HFF-Myc (cell line): ENCODE measurements at regions not wholly inside any gene's neighbourhood (a gene's known extent, or its start where the extent isn't known, plus 50 kb on each side); places are given as distances from the start of the nearest gene placed in this dataset.

Experiments used
- DNase-seq: peaks from one replicate; pipeline ENCODE4 v3.0.0-alpha.2; 2011; ENCODE audit warnings: low read depth; ENCODE audit errors: extremely low read depth
- H3K4me3 ChIP-seq: replicated peaks from 2 replicates; pipeline ENCODE4 v1.5.1; 2011; ENCODE audit warnings: low read depth, mild to moderate bottlenecking, control low read depth, low read length
- TF ChIP-seq, protein P1 (sequence below): IDR thresholded peaks from 2 replicates; pipeline ENCODE4 v1.5.1; 2012; ENCODE audit warnings: mild to moderate bottlenecking, low read depth, low read length, control low read depth; ENCODE audit errors: missing control alignments

DNA sequence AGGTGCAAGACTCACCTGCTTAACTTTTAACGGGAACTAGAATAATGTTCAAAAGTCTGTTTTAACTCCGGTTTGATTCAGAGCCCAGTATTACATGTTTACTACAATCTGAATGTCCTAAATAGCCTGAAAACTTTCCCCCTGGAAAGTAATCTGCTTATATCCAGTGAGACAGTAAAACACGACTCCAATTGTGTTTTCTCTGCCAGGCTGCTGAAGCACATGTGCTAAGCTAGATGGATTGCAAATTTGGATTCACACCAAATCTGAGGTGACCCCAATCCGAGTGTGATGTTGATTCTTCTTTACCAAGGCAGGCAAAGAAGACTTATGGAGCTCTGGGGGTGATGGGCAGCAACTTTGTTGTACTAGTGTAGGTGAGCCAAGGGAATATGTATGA lies 158.7 kb upstream of the PDGFD start:
- TF ChIP-seq, protein P1, sequence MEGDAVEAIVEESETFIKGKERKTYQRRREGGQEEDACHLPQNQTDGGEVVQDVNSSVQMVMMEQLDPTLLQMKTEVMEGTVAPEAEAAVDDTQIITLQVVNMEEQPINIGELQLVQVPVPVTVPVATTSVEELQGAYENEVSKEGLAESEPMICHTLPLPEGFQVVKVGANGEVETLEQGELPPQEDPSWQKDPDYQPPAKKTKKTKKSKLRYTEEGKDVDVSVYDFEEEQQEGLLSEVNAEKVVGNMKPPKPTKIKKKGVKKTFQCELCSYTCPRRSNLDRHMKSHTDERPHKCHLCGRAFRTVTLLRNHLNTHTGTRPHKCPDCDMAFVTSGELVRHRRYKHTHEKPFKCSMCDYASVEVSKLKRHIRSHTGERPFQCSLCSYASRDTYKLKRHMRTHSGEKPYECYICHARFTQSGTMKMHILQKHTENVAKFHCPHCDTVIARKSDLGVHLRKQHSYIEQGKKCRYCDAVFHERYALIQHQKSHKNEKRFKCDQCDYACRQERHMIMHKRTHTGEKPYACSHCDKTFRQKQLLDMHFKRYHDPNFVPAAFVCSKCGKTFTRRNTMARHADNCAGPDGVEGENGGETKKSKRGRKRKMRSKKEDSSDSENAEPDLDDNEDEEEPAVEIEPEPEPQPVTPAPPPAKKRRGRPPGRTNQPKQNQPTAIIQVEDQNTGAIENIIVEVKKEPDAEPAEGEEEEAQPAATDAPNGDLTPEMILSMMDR: no peak

DNA sequence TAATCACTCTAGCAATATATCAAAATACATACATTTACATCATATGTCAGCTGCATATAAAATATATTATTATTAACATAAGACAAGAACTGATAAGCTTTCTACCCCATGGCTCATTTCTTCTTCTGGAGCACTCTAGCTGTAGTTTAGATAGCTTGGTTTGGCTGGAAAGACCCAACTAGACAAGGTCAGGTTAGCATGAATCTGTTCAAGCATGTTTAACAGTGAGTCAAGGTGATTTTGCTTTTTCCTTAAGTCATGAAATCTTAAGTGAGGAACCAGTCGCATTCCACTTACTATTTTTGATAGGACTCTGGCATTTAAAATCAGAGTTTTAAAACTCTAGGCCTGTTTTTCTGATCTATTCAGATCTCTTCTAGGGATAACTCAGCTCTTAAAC lies 157.0 kb upstream of the PDGFD start:
- TF ChIP-seq, protein P1: no peak
- no peak for DNase-seq

More for the DNA sequence above, 158.7 kb upstream of the PDGFD start:
- DNase-seq: no peak
- no peak overlapping the region for H3K4me3 ChIP-seq

DNA sequence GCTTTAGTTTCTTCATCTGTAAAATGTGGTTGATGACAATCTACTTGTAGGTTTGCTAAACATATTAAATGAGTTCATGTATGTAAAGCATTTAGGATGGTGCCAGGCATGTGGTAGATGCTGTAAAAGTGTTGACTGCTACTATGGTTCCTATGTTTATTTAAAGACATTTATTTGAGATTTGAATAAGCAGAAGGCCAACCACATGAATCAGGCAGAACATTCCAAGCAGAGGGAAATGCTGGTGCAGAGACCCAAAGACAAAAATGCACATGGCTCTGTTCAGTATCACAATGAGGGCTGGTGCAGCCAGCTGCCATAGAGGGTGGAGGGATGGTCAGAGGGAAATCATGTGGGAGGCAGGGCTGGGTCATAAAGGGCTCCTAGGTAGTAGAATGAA lies 156.2 kb upstream of the PDGFD start:
- no peak overlapping the region for H3K4me3 ChIP-seq
- TF ChIP-seq, protein P1: no peak
- no peak for DNase-seq

More for the DNA sequence above, 157.0 kb upstream of the PDGFD start:
- no peak overlapping the region for H3K4me3 ChIP-seq

DNA sequence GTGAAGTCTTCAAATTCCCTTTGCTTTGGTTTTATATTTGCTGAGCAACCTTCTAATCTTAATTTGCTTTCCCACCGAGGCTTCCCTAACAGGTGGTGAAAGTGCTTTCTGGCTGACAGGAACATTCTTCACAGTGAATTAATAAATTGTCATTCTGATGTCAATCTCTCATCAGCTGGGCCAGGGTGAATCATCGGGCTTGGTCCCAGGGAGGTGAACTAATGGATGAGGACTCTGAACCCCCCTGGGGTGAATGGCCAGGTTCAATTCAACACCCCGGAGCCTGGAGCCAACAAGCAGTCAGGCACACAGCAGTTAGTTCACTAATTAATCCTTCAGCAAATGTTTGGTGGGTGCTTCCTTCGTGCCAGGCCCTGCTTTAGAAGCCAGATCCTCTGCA lies 155.4 kb upstream of the PDGFD start:
- TF ChIP-seq, protein P1: no peak
- DNase-seq: no peak
- no peak overlapping the region for H3K4me3 ChIP-seq

DNA sequence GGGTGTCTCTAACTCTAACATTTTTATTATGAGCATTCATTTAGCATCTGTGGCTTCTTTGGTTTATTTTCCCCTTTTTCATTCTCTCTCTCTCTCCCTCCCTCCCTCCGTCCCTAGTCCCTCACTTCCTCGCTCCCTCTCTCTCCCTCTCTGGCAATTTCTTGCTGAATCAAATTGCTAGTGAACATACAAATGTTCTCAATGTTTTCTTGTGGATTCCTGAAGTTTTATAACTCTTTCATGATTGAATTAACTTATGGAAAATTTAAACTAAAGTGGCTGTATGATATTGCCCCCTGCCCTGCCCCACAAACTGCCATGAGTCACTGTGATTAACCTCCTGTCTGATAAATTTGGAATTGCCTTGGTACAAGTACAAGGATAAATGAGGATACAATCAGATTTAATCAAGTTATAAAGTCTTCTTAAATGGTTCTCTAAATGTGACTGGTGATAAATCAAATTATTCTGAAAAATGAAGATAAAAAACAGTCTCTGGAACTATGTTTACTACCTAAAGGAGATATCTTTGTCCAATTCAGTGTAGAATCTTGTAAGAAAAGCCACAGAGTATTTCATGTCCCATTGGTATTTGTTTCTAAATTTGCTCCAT lies 143.0 kb upstream of the PDGFD start:
- TF ChIP-seq, protein P1: no peak
- no peak for DNase-seq
- H3K4me3 ChIP-seq: no peak overlapping the region

DNA sequence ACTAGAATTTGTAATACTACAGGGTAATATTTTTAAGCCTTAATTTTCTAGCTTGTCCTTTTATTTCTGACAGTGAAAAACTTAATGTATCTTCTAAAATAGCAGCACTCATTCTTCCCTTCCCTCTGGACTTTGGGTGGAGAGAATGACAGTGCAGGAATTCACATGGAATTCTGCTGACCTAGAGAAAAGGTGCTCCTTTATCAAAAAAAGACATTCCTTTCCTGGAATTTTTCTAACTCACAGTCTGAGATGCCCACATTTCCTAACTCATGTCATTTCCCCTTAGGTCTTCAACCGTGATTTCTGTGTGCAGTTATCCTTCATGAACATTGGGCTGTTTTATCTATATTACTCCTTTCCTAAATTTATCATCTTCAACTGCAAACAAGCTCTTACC lies 137.8 kb upstream of the PDGFD start:
- H3K4me3 ChIP-seq: no peak overlapping the region
- TF ChIP-seq, protein P1: no peak
- DNase-seq: no peak

DNA sequence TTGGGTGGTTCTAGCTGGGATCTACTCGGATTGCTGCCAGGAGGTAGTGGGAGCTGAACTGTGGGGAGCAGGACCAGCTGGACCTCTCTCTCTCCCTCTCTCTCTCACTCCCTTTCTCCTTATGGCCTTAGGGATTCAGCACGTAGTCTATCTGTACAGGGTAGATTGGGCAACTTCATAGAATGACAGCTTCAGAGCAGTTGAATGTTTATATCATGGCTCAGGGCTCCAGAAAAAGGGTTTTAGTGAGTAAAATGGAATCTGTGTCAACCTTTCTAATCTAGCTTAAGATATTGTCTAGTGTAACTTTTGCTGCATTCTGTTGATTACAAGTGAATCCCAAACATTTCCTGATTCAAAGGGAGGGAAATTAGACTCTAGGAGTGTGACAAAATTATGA lies 127.7 kb upstream of the PDGFD start:
- H3K4me3 ChIP-seq: no peak overlapping the region
- DNase-seq: no peak
- TF ChIP-seq, protein P1: no peak
